ENCODE measurements at regions not wholly inside any gene's neighbourhood (a gene's known extent, or its start where the extent isn't known, plus 50 kb on each side); places are given as distances from the start of the nearest gene placed in this dataset.
"Not testable (repeated sequence)": the region's sequence is repeated elsewhere in the genome, so short reads cannot be mapped to it uniquely, and the experiment has no call there.

DNA sequence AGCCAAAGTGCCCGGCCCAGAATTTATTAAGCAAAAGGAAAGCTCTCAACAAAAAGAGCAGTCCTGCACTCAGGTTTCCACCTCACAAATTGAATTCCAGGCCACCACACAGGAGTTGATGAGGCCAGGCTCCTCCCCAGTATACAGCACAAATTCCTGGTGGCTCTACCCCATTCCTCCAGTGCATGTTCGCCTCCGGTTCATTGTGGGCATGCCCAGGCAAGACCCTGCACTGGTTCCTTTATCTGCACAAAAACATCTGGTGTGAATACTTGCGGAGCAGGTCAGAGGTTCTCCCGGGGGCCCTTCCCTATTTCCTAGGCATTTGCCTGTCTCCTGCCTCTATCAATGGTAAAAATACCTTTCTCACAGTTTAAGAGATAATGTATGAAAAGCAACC lies 195.2 kb upstream of the ANXA10 start:
- POLR2A ChIA-PET: no interaction called here
- TF ChIP-seq, protein P1, sequence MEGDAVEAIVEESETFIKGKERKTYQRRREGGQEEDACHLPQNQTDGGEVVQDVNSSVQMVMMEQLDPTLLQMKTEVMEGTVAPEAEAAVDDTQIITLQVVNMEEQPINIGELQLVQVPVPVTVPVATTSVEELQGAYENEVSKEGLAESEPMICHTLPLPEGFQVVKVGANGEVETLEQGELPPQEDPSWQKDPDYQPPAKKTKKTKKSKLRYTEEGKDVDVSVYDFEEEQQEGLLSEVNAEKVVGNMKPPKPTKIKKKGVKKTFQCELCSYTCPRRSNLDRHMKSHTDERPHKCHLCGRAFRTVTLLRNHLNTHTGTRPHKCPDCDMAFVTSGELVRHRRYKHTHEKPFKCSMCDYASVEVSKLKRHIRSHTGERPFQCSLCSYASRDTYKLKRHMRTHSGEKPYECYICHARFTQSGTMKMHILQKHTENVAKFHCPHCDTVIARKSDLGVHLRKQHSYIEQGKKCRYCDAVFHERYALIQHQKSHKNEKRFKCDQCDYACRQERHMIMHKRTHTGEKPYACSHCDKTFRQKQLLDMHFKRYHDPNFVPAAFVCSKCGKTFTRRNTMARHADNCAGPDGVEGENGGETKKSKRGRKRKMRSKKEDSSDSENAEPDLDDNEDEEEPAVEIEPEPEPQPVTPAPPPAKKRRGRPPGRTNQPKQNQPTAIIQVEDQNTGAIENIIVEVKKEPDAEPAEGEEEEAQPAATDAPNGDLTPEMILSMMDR (IDR thresholded peaks at IDR 0.05; ENCODE audit: insufficient read depth, low read length, missing control alignments): no peak
- no peak for DNase-seq (ENCODE audit: low read depth, low spot score)
- H3K4me3 ChIP-seq (ENCODE audit: low read depth, low read length): no peak overlapping the region
- CTCF ChIA-PET: interaction anchor here (1.6 kb wide), 1 partner anchor 9 kb away, joined by 3 read pairs; no protein-coding TSS in a partner anchor

DNA sequence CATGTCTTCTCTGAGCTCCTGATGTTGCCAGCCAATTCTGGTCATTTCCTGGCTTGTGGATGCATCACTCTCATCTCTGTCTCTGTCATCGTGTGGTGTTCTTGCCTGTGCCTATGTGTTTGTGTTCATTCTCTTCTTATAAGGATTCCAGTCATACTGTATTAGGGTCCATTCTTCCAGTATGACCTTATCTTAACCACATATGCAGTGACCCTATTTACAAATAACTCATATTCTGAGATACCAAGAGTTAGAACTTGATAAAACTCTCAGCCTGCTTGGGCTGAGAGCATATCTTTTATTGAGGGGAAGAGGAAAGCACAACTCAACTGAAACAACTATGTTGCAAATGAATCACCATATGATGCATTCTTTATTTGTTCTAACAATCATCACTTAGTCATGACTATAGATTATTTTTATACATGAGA lies 189.0 kb upstream of the ANXA10 start:
- TF ChIP-seq, protein P1 (IDR thresholded peaks at IDR 0.05; ENCODE audit: insufficient read depth, low read length, missing control alignments): no peak
- ChIA-PET CTCF (no interaction called here), POLR2A (no interaction called here)
- DNase-seq (ENCODE audit: low read depth, low spot score): no peak
- H3K4me3 ChIP-seq (ENCODE audit: low read depth, low read length): peak overlapping the region; percentile 25; the same call in 1 of the 2 replicates

DNA sequence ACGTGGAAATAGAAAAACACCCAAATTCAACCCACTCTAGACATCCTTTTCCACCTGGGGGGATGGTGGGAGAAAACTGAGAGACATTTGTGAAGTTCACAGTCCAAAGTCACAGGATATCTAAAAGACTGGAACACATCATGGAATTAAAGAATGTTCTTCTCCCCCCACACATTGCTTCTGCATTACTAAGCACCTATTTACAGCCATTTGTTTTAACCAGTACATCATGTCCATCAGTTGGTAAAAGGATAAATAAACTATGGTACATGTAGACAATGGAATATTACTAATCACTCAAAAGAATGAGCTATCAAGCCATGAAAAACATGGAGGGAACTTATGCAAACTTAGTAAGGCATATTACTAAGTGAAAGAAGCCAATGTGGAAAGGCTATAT lies 185.5 kb upstream of the ANXA10 start:
- no peak overlapping the region for H3K4me3 ChIP-seq (ENCODE audit: low read depth, low read length)
- CTCF ChIA-PET: no interaction called here
- TF ChIP-seq, protein P1 (IDR thresholded peaks at IDR 0.05; ENCODE audit: insufficient read depth, low read length, missing control alignments): no peak
- no peak for DNase-seq (ENCODE audit: low read depth, low spot score)
- POLR2A ChIA-PET: no interaction called here

DNA sequence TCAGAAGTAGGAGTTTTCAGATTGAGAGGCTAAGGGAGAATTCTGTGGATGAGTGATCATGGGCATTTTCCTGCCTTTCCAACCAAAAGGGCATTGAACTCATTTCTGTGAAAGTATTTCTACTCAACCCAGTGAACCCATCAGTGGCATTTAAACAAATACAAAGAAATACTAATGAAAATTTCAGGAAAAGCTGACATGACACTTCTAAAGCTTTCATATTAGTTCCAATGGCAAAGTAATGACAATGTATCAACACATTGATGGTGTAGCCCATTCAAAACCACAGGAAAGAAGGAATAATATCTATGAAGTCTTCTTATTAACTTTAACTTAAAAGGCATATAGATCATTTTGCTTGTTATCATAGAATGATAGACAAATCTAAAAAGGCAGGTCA lies 183.5 kb upstream of the ANXA10 start:
- no peak for DNase-seq (ENCODE audit: low read depth, low spot score)
- CTCF ChIA-PET: no interaction called here
- H3K4me3 ChIP-seq (ENCODE audit: low read depth, low read length): no peak overlapping the region
- TF ChIP-seq, protein P1 (IDR thresholded peaks at IDR 0.05; ENCODE audit: insufficient read depth, low read length, missing control alignments): no peak
- POLR2A ChIA-PET: no interaction called here

DNA sequence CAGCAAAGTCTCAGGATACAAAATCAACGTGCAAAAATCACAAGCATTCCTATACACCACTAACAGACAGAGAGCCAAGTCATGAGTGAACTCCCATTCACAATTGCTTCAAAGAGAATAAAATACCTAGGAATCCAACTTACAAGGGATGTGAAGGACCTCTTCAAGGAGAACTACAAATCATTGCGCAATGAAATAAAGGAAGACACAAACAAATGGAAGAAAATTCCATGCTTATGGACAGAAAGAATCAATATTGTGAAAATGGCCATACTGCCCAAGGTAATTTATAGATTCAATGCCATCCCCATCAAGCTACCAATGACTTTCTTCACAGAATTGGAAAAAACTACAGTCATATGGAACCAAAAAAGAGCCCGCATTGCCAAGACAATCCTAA lies 179.8 kb upstream of the ANXA10 start:
- POLR2A ChIA-PET; DNase-seq (ENCODE audit: low read depth, low spot score); H3K4me3 ChIP-seq (ENCODE audit: low read depth, low read length); CTCF ChIA-PET: not testable (repeated sequence)

DNA sequence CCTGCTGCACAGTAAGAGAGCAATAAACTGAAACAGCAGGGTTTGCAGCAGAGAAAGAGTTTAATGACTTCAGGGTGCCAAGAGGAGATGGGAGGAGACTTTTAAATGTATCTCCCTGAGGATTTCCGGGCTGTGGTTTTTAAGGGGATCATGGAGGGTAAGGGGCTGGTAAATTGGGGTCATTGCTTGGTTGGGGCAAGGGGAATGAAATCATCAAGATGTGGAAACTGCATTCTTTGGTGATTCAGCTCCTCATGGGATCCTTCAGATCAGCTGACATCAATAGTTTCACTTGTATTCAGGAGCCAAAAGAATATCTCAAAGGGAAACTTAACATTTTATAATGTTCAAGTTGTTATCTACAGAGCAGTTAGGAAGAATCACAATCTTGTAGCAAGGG lies 174.3 kb upstream of the ANXA10 start:
- H3K4me3 ChIP-seq (ENCODE audit: low read depth, low read length): no peak overlapping the region
- TF ChIP-seq, protein P1 (IDR thresholded peaks at IDR 0.05; ENCODE audit: insufficient read depth, low read length, missing control alignments): no peak
- ChIA-PET POLR2A (no interaction called here), CTCF (no interaction called here)
- DNase-seq (ENCODE audit: low read depth, low spot score): no peak

DNA sequence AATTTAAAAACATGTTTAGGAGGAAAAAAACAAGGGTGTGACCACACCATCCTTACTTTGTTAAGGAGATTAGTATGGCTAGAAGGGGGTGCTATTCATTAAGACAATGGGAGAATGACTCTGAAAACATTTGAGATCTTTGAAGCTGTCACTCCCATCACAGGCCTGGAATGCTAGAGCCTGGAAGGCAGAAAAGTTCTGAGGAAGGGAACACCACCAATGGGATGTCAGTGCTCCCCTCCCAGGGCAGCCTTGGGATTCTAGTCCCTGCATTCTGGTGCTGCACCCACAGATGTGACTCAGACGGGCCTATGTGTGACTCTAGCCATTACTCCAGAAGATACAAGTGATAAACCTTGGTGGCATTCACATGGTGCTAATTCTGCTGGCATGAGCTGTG lies 162.2 kb upstream of the ANXA10 start:
- no peak for DNase-seq (ENCODE audit: low read depth, low spot score)
- TF ChIP-seq, protein P1 (IDR thresholded peaks at IDR 0.05; ENCODE audit: insufficient read depth, low read length, missing control alignments): no peak
- POLR2A ChIA-PET: no interaction called here
- CTCF ChIA-PET: no interaction called here
- no peak overlapping the region for H3K4me3 ChIP-seq (ENCODE audit: low read depth, low read length)

Data from AG04449 (cell line).